Hematopoietic multipotent progenitor cell treated with erythropoietin and hydrocortisone succinate and interleukin-3 and kit ligand, for 8 days (in vitro differentiated cells): ENCODE measurements at regions not wholly inside any gene's neighbourhood (a gene's known extent, or its start where the extent isn't known, plus 50 kb on each side); places are given as distances from the start of the nearest gene placed in this dataset.
A peak's percentile ranks its signal among the peaks of the same experiment; 100 is the strongest.
"Not testable (repeated sequence)": the region's sequence is repeated elsewhere in the genome, so short reads cannot be mapped to it uniquely, and the experiment has no call there.

Experiments used
- DNase-seq: peaks from one replicate; pipeline ENCODE4 v3.0.0-alpha.2; 2015

DNA sequence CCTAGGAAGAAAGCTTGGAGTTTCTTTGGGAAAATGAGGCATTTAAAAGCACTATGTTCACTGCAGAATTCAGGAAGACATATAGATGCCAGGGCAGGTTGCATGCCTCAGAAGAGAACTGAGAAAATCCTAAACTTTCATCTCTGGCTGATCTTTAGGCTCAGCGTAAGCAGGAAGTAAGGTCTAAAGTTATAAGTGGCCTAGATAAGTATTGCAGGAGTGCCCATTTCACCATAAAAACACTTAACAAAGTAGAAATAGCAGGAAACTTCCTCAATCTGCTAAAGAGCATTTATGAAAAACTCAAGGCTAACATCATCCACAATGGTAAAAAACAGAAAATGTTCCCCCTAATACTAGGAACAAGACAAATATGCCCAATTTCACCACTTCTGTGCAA is 320.3 kb downstream of the BMP2 start:
- DNase-seq = no peak

DNA sequence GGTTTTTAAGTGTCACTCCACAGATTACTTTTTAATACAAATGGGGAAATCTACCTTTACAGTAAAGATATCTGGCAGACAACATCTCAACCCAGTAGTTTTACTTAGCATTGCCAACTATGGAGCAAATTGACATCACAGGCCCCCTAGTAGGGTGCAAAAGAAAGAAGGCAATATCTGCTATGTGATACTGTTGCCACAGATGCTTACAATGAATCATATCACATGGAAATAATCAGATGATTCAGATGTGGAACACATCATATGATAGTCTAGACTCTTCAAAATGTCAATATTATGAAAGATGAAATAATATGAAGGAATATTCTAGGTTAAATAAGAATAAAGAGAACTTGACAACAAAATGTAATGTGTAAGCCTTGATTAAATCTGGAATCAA is 322.5 kb downstream of the BMP2 start:
- no peak for DNase-seq

DNA sequence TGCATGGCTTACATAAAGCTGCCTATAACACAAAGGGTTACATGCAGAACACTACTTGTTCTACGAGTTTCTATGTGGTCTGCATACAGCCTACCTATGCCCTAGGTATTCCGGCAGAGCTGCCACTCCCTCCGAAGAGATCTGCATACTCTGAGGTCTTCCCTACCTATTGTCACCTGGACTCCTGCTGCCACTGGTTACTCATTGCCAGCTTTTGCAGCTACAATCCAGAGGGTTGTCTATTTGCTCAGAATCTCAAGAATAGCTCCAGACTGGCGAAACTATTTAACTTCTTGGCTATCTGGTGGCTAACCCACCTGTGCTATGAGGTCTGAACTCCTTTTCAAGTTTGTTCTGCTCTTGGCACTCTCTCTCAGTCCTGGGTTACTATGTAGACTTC is 323.3 kb downstream of the BMP2 start:
- no peak for DNase-seq

DNA sequence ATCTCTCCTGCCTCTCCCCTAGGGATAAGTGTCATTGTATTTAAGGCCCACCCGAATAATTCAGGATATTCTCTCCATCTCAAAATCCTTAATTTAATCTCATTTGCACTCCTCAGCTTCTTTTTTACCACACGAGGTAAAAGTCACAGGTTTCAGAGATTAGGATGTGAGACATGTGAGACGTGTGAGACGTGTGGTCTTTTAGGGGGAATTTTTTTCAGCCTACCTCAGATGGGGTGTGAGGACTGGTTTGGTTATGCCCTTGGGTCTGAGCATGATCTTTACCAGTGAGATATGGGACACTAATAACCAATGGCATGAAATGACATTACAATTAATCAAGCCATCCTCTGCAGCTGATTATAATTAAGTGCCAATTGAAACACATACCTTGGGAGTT is 324.2 kb downstream of the BMP2 start:
- no peak for DNase-seq

DNA sequence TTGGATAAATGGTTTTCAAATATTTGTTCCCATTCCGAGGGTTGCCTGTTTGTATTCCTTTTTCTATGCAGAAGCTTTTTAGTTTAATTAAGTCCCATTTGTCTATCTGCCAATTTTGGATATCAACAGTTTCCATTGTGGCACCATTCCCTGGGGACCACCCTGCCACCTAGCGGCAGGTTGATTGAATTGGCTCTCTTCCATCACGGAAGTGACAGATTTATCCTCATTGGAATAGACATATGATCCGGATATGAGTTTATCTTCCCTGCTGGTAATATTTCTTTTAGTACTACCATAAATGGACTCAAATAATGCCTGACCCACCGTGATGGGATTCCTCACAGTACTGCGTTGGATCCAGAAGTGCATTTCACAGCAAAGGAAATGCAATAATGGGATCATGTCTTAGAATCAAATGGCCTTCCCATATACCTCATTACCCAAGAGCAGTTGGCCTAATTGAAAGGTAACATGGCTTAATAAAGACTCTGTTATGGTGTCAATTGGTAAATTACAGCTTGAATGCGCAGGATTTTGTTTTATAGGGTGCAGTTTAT is 327.0 kb downstream of the BMP2 start:
- DNase-seq = peak; percentile 64

DNA sequence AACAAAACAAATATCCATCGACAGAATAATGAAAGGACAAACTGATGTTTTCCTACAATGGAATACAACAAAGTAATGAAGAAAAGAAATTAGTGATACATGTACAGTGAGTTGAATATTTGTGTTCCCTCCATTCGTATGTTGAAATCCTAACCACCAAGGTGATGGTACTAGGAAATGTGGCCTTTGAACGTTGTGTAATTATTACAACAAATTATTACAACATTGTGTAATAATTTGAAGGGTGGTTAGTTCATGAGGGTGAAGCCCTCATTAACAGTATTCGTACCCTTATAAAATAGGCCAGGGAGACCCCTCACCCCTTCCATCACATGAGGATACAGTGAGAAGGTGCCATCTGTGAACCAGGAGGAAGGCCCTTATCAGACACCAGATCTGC is 339.4 kb downstream of the BMP2 start:
- DNase-seq = no peak

DNA sequence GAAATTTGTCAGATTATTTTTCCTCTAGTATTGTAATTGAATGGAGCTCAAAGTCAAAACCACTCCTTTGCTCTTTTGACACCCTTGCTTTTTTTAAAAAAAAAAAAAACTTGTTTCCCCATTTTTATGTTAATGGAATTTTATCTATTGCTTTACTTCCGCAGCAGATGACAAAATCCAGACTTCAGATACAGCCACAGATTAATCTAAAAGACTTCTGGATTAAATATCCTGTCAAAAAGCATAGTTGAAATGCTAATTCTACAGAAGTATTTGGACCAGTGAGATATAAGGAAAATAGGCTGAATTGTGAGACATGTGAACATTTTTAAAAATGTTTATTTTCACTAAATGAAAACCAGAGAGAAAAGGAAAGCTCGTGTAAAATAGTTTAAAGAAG is 341.4 kb downstream of the BMP2 start:
- DNase-seq = no peak

DNA sequence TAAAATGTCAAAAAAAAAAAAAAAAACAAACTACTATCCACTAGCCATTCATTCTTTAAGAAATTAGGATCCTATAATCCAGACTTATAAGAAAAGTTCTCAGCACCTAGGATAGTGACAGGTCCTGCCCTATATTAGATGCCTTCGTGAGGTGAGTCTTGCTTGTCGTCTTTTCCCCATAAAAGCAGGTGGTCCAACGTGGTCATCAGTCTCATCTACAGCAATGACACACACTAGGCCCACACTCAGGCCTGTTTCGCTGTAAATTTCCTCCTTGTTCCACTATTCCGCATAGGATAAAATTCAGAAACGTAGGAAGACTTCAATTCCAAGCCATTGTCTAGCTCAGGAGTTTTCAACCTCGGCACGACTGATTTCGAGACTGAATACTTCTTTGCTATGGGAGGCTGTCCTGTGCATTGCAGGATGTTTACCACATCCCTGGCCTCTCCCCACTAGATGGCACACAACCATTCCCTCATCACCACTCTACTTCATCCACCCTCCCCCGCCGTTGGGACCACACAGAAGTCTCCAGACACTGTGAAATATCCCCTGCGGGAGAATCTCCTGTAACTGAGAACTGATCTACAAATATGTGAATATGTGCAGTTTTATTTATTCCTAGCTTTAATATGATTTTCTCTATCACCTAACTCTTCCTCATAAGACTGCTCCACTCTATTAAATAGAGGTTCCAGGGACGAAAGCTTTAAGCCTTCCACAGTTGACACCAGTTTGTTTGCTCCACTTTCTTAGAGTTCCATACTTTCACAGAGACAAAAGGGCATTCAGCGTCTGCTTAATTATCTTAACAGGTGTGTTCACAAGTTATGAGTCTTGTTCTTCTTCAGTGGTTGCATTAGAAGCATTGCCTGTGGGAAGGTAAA is 346.3 kb downstream of the BMP2 start:
- DNase-seq = peak; percentile 3

DNA sequence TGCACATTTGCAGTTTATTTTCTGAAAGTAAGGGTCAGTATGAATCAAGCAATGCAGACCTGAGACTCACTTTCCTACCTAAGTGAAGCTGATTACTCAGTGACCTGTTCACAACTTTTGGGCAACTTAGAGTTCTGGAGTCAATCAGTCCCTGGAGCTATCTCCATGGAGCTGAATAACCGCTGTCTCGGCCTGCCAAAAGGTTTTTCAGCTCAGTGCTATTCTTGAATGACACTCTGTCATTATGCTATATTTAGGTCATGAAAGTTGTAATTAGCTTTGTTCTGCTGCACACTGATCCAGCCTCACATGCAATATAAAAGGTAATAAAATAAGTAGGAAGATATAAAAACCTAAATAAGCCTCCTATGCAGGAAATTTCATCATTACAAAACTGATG is 356.0 kb downstream of the BMP2 start:
- DNase-seq = no peak

DNA sequence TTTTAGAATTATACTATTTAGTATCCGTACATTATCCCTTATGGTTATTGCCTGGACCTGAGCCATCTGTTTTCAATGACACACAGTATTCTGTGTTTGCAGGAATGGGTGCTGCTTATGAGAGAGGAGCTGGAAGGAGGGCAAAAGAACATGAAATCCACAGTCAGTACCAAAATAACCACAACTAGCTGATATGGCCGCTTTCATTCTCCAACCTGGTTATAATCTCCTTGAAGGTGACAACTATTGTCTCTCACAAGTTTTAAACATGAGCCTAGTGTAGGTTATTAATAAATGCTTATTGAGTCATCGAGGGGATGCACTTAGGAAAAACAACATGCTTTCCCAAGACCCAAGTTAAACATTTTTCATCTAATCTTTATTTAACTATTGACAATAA is 356.6 kb downstream of the BMP2 start:
- DNase-seq = no peak

DNA sequence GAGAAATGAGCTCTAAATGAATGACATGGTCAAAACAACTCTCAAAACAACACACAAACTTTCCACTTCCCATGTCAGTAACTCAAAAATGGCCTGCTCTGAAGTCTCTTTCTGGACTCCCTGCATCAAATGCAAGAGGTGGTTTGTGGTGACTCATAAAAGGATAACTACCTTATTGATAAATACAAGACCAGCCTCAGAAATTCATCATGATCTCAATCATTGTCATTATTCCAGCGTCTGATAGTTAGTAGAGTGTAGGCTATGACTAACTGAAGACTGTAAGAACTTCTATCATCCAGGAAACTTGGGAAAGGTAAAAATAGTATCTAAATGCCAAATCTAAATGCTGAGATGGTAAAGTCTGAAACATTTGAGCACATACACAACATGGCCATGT is 369.4 kb downstream of the BMP2 start:
- DNase-seq = no peak

DNA sequence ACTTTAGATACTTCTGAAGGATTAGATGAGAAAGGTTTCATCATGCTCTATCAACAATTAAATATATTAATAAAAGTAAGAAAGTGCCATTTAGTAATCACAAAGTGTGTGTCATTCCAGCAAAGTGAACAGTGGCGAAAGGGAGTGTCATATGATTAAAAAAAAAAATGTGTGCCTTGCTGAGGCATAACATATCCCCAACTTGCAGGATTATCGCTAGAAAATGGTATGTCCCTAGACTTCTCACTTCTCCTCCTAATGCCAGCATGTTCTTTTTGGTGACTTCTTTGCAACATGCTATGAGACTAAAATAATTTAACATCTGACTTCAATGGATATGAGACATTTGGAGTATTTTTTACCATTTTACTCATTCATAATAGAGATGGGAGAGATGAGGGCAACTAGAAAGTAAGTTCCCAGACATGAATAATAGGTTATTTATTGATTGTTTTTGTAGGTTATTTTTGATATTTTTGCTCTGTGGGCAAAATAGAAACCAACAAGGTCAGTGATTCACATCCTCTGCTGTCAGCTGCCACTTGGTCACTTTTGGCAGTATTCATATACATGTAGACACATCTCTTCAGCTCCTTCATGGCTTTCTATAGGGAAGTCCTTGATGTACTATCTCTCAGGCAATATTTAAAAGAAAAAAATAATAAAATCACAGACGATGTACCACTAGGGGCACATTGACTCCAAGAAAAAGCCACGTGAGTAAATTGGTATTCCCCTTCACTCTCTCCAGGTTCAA is 370.1 kb downstream of the BMP2 start:
- DNase-seq = no peak

DNA sequence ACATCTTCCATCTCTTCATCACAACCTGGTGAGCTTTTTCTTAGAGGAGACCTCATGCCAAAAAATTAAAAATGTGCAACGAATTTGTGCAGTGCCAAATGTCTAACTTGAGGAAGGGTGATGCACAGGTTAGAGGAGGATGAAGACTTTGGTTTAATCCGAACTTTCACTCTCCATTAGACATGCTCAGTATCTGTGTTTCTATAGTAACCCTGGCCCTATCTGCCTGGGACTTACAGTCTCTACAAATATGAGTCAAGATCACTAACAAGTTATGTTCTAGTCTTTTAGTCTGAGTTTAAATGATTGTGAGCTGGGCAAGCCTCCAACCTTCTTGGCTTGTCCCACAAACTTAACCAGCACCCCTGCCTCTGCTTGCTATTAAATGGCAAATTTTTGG is 377.0 kb downstream of the BMP2 start:
- DNase-seq = no peak

DNA sequence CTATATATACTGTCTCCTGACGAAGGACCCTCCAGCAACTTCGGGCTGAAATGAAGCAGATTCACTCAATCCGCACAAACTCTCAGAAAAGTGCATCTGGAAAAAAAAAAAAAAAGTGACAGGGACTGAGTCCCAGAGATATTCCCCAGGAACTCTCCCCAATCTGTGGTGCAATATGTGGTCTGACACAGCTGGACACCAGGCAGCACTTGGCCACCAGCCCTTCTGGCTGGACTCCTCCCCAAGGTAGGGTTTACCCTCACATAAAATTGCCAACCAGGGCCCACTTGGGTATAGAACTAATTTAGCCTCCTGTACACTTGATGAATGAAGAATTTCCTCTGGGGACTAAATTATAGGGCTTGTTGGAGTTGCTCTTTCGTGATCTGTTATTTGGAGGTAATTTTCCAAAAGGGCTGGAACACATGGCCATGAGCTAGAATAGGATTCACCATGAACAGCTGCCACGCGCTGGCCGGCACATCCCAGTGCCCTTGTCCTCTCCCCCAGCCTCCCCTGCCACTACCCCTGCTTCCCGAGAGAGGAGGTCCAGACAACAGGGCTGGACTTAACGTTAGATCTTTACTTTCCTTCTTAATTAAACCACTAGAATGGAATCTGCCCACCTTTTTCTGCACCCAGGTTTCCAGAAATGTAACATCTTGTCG is 379.2 kb downstream of the BMP2 start:
- no peak for DNase-seq

DNA sequence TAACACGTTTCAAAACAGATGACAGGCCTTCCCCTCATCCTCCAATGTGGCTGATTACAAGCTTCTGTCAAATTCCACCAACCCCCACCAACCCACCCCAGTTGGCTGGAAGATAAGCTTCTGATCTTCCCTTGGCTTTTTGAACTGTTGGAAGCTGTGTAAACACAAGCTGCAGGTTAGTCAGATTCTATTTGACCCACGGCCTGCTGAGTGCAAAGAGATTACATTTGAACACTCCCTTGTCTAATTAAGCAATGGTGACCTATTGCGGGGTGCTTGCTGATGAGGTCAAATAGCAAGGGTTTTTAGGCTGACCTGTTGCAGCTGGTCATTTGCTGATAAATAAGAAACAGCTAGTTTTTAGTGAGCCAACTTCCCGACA is 379.7 kb downstream of the BMP2 start:
- DNase-seq = no peak

DNA sequence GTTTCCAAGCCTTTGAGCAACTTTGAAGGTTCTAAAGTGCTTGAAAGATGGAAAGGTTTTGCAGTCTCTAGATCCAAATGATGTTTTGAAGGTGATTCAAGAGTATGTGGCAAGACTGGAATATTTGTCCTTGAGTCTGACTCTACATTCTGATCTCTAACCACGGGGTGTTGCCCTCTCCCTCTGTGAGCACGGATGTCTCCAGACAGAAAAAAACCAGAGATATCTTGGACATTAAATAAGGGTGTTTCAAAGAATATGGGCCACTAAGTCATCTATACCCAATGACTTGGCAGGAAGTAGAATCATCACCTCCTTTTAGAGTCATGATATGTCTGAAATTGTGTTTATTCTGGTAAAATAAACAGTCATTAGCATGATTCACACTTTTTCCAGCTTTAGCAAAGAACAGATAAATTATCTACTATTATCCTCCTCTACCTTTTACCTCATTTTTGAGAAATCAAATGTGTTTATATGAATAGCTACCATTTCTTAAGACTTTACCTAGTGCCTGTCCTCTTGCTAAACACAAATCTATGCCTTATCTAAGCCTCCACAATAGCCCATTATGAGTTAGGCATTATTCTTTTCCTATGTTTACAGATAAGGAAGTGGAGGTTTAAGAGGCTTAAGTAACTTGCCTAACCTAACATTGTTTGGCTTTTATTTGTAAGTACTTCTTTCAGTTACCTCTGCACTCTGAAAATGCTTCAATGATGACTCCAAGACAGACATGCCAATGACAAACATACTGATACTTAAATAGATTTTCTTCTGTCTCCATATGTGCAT is 384.4 kb downstream of the BMP2 start:
- no peak for DNase-seq

DNA sequence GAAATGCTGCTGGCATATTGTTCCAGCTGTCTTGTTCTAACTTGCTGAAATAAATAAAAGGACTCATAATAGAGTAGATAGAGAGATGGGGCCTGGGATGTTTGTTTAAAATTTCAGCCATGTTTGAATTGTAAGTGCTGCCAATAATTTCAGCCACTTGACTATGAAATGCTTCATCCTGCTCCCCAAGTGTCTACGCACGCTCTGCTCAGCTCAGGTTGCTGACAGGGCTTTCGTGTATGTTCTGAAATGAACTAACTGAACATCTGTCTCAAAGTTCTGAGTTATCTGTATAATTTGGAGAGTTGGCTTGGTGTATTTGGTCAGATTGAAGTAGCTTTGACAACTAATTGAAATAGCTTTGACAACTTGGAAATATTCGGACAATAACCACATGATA is 387.8 kb downstream of the BMP2 start:
- DNase-seq = no peak

DNA sequence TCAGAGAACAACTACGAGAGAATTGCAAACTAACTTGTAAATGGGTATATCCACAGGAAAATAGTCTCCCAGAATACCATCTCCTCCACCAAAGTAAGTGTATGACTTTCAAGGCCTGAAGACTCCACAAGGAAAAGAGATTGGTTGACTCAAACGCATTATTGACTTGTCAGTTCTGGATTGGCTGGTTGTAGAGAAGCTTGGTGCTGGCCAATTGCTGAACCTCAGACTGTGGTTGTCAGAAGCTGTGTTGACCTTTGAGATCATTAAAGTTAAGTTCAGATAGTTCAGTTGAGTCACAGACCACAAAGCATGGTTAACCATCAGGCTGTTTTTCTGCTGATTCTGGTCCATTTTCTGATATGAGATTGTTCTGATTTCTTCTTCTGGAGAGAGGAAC is 388.3 kb downstream of the BMP2 start:
- DNase-seq = no peak

DNA sequence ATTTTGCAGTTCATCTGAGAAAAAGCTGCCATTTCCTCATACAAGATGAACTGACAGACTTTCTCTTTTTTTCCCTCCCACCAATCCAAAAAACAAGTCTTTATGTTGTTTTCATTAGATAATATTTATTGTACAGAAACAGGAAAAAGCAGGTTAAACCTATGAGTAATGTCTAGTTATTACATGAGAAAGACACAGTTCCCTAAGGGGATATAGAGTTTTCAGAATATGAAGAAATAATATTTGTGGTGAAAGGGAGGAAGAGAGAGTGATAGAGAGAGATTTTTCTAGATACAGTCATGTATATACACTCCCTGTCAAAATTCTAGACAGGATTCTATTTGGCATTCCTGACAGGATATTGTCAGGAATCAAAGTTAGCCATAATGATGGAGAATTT is 392.4 kb downstream of the BMP2 start:
- no peak for DNase-seq

DNA sequence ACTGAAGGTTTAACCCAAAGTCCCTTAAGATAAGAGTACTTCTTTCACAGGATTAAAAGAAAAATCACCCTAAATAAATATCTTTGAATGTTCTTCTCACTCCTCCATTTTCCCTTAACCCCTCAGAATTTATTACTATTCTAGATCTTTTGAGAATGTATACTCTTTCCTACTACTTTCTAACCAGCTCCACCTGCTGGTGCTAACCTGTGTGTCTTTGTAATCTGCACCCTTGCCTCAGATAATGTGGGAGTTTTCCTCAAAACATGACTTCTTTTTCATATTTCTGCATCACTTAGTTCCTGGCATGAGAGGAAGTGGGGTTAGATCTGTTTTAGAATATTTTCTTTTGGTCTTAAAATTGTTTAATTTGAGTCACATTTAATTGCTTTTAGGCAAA is 394.2 kb downstream of the BMP2 start:
- peak; percentile 1 for DNase-seq

DNA sequence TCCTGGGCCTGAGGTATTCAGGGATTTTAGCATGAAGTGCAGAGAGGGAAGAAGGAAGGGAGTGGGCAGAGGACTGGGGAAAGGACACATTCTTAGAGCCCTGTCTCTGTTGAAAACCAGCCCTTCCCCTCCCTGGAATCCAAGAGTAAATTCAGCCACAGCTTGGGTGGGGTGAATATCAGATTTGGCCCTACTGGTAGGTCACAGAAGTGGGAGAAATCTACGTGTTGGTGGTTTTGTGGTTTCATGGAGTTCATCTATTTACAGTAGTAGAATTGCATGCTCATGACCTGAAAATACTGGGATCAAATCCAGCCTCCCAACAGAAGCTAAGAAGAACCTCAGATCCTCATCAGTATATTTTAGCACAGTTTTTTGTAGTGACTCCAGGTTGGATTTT is 404.4 kb downstream of the BMP2 start:
- no peak for DNase-seq

DNA sequence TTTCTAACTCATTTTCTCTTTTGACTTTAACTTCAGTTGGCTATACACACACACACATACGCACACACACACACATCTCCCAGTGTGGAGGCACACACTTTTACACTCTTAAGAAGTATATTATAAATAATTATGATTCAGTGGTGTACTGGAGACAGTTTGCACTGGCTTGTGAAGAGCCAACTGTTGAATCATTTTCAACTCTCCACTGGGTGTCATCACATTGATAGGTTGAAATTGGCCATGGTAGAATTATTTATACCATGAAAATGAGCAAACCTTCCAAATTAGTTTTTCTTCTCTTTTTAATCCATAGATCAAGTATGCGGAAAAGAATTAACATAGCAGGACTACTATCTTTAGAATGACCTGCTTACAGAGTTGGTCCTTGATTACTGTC is 407.1 kb downstream of the BMP2 start:
- no peak for DNase-seq

DNA sequence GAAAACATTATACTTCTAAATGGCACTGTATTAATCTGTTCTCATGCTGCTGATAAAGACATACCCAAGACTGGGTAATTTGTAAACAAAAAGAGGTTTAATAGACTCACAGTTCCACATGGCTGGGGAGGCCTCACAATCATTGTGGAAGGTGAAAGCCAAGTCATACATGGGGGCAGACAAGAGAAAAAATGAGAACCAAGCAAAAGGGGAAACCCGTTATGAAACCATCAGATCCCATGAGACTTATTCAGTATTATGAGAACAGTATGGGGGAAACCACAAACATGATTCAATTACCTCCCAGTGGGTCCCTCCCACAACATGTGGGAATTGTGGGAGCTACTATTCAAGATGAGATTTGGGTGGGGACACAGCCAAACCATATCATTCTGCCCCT is 408.3 kb downstream of the BMP2 start:
- not testable (repeated sequence) for DNase-seq
